Esophagus squamous epithelium (tissue), 5 donors: ENCODE measurements at regions not wholly inside any gene's neighbourhood (a gene's known extent, or its start where the extent isn't known, plus 50 kb on each side); places are given as distances from the start of the nearest gene placed in this dataset.

ENCODE experiments used
- DNase-seq: peaks from one replicate; lab custom pipeline; 2025; lab: John Stamatoyannopoulos, UW
- H3K27ac ChIP-seq, 4 donors: fragments of 200-600 bp; sonication (generic); one replicate each; pipeline ENCODE4 v1.5.1; 2016 to 2019; ENCODE audit warnings: mild to moderate bottlenecking in 1 of 4
- H3K27me3 ChIP-seq, 4 donors: fragments of 200-600 bp; sonication (generic); 1 replicate in 3 of 4; 2 replicates in 1 of 4; pipeline versions ENCODE4 v1.5.1 to v1.6.0; 2017 to 2021; ENCODE audit warnings: antibody characterized with exemption in 1 of 4
- H3K36me3 ChIP-seq, 3 donors: fragments of 200-600 bp; sonication (generic); one replicate each; pipeline ENCODE4 v1.5.1; 2016 to 2019
- H3K4me1 ChIP-seq, 3 donors: fragments of 200-600 bp; sonication (generic); one replicate each; pipeline ENCODE4 v1.5.1; 2017 to 2019
- H3K4me3 ChIP-seq, 4 donors: fragments of 200-600 bp; sonication (generic); 1 replicate in 3 of 4; 2 replicates in 1 of 4; pipeline ENCODE4 v1.5.1; 2016 to 2019; ENCODE audit warnings: mild to moderate bottlenecking in 2 of 4, moderate library complexity in 1 of 4
- H3K9me3 ChIP-seq, 3 donors: fragments of 200-600 bp; sonication (generic); one replicate each; pipeline ENCODE4 v1.5.1; 2016 to 2019
- CTCF ChIP-seq, 6 experiments: fragments of 450-650 bp in 4 of 6; fragments of 200-600 bp in 2 of 6; sonication (generic) in 2 of 6; IDR thresholded peaks; one replicate each; pipeline ENCODE4 v1.5.1; 2016 to 2019; ENCODE audit warnings: antibody characterized with exemption in 6 of 6, mild to moderate bottlenecking in 4 of 6, moderate library complexity in 4 of 6
- POLR2A ChIP-seq, 4 donors: fragments of 450-650 bp; IDR thresholded peaks; one replicate each; pipeline ENCODE4 v1.6.1; 2017; ENCODE audit warnings: antibody characterized with exemption in 4 of 4, mild to moderate bottlenecking in 4 of 4, moderate library complexity in 3 of 4
- WGBS, 2 donors: methylation state at CpG; one replicate each; pipeline ENCODE4 v1.1.5; 2018; 5-methylcytosine and 5-hydroxymethylcytosine counted together
- intact Hi-C: fragments of 100-400 bp; cut with DNase I; formaldehyde crosslinking; loops from one replicate; pipeline ENCODE4 v1.15.0; 2022
- donor health status: DM: yes; HTN: yes; CAD: no.

GRCh38 chr12:4969405-4969804 lies 59.7 kb downstream of the KCNA1 start:
- WGBS, 2 donors, result 76 to 81% methylated on average over 3 of the region's 3 CpGs
- intact Hi-C loops, result no loop called here
- Histone ChIP-seq H3K9me3 (no peaks in the 10 kb centered on the region), H3K36me3 (no peaks in the 10 kb centered on the region), H3K4me1 (no peaks in the 10 kb centered on the region), H3K27me3 (peaks cover 0 to 58% (median 0%) of the 10 kb centered on the region in 4 donors), H3K27ac (no peak overlapping the region), H3K4me3 (no peak overlapping the region)
- no peak for DNase-seq
- TF ChIP-seq CTCF (IDR thresholded peaks at IDR 0.05) (no peak), POLR2A (IDR thresholded peaks at IDR 0.05) (no peak)

- Histone ChIP-seq H3K4me1 (no peaks in the 10 kb centered on the region), H3K9me3 (no peaks in the 10 kb centered on the region), H3K27ac (no peak overlapping the region), H3K4me3 (no peak overlapping the region), H3K27me3 (peaks cover 0 to 63% (median 0%) of the 10 kb centered on the region in 4 donors), H3K36me3 (no peaks in the 10 kb centered on the region)
- no peak for TF ChIP-seq CTCF (IDR thresholded peaks at IDR 0.05)
- no peak for TF ChIP-seq POLR2A (IDR thresholded peaks at IDR 0.05)
- 44 to 47% methylated on average over 3 of the region's 3 CpGs for WGBS, 2 donors
- intact Hi-C loops, result no loop called here
- no peak for DNase-seq
These were observed 64.5 kb downstream of the KCNA1 start for GRCh38 chr12:4974217-4974616.

- no peaks in the 10 kb centered on the region for H3K9me3 ChIP-seq
- intact Hi-C loops, result no loop called here
- no peak overlapping the region for H3K4me3 ChIP-seq
- TF ChIP-seq POLR2A (IDR thresholded peaks at IDR 0.05), result no peak
- no peak for TF ChIP-seq CTCF (IDR thresholded peaks at IDR 0.05)
- no peak for DNase-seq
- H3K27ac ChIP-seq, result no peak overlapping the region
- H3K36me3 ChIP-seq, result no peaks in the 10 kb centered on the region
- H3K27me3 ChIP-seq, result peaks cover 0 to 69% (median 0%) of the 10 kb centered on the region in 4 donors
- 61 to 73% methylated on average over 6 to 10 of the region's 12 CpGs for WGBS, 2 donors
- H3K4me1 ChIP-seq, result no peaks in the 10 kb centered on the region
These were observed 65.9 kb downstream of the KCNA1 start for GRCh38 chr12:4975574-4975973.

GRCh38 chr12:4977102-4977501 lies 66.6 kb upstream of the KCNA5 start:
- H3K4me1 ChIP-seq, result no peaks in the 10 kb centered on the region

GRCh38 chr12:4978737-4979136 lies 64.9 kb upstream of the KCNA5 start:
- no peak overlapping the region for H3K4me3 ChIP-seq
- 60% methylated on average over 1 of the region's 6 CpGs; no CpG with 5 or more reads in 1 of the 2 donors for WGBS, 2 donors
- no peaks in the 10 kb centered on the region for H3K4me1 ChIP-seq
- H3K36me3 ChIP-seq, result no peaks in the 10 kb centered on the region
- no peaks in the 10 kb centered on the region for H3K9me3 ChIP-seq
- H3K27ac ChIP-seq, result no peak overlapping the region
- H3K27me3 ChIP-seq, result peaks cover 0 to 89% (median 0%) of the 10 kb centered on the region in 4 donors
- TF ChIP-seq CTCF (IDR thresholded peaks at IDR 0.05), result no peak
- TF ChIP-seq POLR2A (IDR thresholded peaks at IDR 0.05), result no peak
- intact Hi-C loops, result no loop called here
- no peak for DNase-seq

More at GRCh38 chr12:4977102-4977501, 66.6 kb upstream of the KCNA5 start:
- Histone ChIP-seq H3K9me3 (no peaks in the 10 kb centered on the region), H3K27ac (no peak overlapping the region), H3K27me3 (peaks cover 0 to 77% (median 0%) of the 10 kb centered on the region in 4 donors), H3K4me3 (no peak overlapping the region), H3K36me3 (no peaks in the 10 kb centered on the region)
- intact Hi-C loops, result no loop called here
- TF ChIP-seq CTCF (IDR thresholded peaks at IDR 0.05), result no peak
- TF ChIP-seq POLR2A (IDR thresholded peaks at IDR 0.05), result no peak
- 83 to 84% methylated on average over 4 to 10 of the region's 10 CpGs for WGBS, 2 donors
- no peak for DNase-seq
